Adrenal gland (tissue), 5 donors: ENCODE measurements at regions not wholly inside any gene's neighbourhood (a gene's known extent, or its start where the extent isn't known, plus 50 kb on each side); places are given as distances from the start of the nearest gene placed in this dataset.

Experiments used
- CTCF ChIP-seq, 6 experiments: fragments of 450-650 bp in 4 of 6; fragments of 200-600 bp in 2 of 6; sonication (generic) in 1 of 6; IDR thresholded peaks; 1 replicate in 5 of 6; 2 replicates in 1 of 6; pipeline versions ENCODE4 v1.5.1 to v1.8.0; 2016 to 2021; ENCODE audit warnings: antibody characterized with exemption in 6 of 6, mild to moderate bottlenecking in 2 of 6, moderate library complexity in 1 of 6
- POLR2A ChIP-seq, 2 donors: fragments of 450-650 bp; IDR thresholded peaks; one replicate each; pipeline ENCODE4 v1.6.1; 2017; ENCODE audit warnings: antibody characterized with exemption in 2 of 2, mild to moderate bottlenecking in 2 of 2, moderate library complexity in 1 of 2
- donor health status: DM: no; HTN: no; CAD: no.

DNA sequence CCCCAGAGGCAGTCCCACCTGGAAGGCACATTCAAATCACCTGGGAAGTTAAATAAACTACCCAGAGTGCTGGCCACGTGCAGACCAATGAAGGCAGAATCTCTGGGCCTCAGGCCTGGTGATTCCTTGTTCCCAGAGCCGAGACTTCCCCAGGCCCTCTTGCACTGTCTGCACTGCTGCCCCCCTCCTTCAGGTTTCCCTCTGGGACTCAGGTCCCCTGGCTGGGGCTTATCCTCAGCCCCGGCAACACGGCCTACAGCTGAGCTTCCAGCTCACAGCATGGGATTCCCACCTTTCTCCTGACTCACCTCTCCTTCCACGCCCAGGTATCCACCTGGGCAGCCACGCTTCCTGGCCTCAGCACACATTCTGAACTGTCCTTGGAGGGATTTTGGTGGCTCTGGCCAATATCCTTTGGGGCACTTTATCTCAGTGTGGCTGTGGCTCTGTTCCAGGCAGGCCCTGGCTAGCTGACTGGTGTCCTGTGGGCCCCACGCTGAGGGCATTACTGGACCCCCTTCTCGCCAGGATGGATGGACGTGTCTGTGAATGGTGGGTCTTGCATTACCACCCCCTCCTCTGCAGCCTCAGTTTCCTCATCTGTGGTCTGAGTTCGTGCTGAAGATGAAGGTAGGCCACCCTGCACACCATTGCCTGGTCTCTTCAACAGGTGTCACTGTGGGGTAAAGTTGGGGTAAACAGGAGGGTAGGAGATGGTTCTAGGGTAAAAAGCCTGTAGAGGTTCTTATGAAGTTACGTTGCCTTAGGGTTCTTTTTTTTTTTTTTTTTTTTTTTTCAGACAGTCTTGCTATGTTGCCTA, 165.7 kb downstream of the IRF8 start:
- no peak for TF ChIP-seq POLR2A (IDR thresholded peaks at IDR 0.05)
- TF ChIP-seq CTCF (IDR thresholded peaks at IDR 0.05): no peak
